K562 (cell line): ENCODE measurements at regions not wholly inside any gene's neighbourhood (a gene's known extent, or its start where the extent isn't known, plus 50 kb on each side); places are given as distances from the start of the nearest gene placed in this dataset.

Source experiments
- ATAC-seq: fragments of 200-7000 bp; cut with Tn5 transposase; 3 replicates; pipeline ENCODE4 v1.9.1; 2020; ENCODE audit warnings: moderate library complexity
- BruUV-seq: library from RNA; stranded (reverse); fragments of 400-500 nt; replicated peaks from 2 replicates; lab custom pipeline; 2021; lab: Mats Ljungman, UMichigan
- CTCF ChIA-PET: fragments of 300-600 bp; formaldehyde crosslinking; extraction: SDS; loops from one replicate; lab custom pipeline; 2021; ENCODE audit warnings: low intra/inter-chr PET ratio; lab: Yijun Ruan, JAX
- POLR2A ChIA-PET: fragments of 300-600, 350-650 bp; sonication (Branson Sonifier 250); formaldehyde crosslinking; extraction: SDS; loops from one replicate; lab custom pipeline; 2021; ENCODE audit warnings: antibody characterized with exemption, inconsistent platforms; lab: Yijun Ruan, JAX
- DNase-seq, 4 experiments: peaks; one replicate each; pipeline versions ENCODE4 v3.0.0 to v3.0.0-alpha.2; 2011 to 2018; ENCODE audit warnings: low spot score in 3 of 4, mixed read lengths in 3 of 4; ENCODE audit errors: extremely low read depth in 1 of 4
- FAIRE-seq: peaks from 2 replicates; lab custom pipeline; 2011; peaks lifted over from hg19 to GRCh38; lab: Jason Lieb, UNC
- H2AFZ ChIP-seq: 2 replicates; pipeline ENCODE4 v1.6.0; 2011; ENCODE audit warnings: low read depth, low read length, control low read depth, inconsistent platforms
- H3K27ac ChIP-seq: fragments of 200-600 bp; 3 replicates; pipeline ENCODE4 v1.8.0; 2011; ENCODE audit warnings: low read depth, mild to moderate bottlenecking, control low read depth, inconsistent platforms, low read length, moderate library complexity, mixed read lengths; ENCODE audit errors: extremely low read depth
- H3K27me3 ChIP-seq, 2 experiments: fragments of 300-600 bp in 1 of 2; 2 replicates in 1 of 2; 3 replicates in 1 of 2; pipeline versions ENCODE4 v1.6.0 to v1.8.0; 2011; ENCODE audit warnings: inconsistent platforms in 2 of 2, low read length in 2 of 2, mild to moderate bottlenecking in 1 of 2, mixed read lengths in 1 of 2, moderate library complexity in 1 of 2; ENCODE audit not compliant: control insufficient read depth in 2 of 2, insufficient read depth in 2 of 2
- H3K36me3 ChIP-seq: fragments of 300-600 bp; 3 replicates; pipeline ENCODE4 v1.8.0; 2011; ENCODE audit warnings: mild to moderate bottlenecking, low read length, inconsistent platforms; ENCODE audit not compliant: control insufficient read depth, insufficient read depth
- H3K4me1 ChIP-seq, 2 experiments: fragments of 200-600 bp in 1 of 2; replicated peaks in 1 of 2; 2 replicates in 1 of 2; 3 replicates in 1 of 2; pipeline versions ENCODE4 v1.5.1 to v1.8.0; 2011; ENCODE audit warnings: inconsistent platforms in 2 of 2, low read length in 2 of 2, mild to moderate bottlenecking in 1 of 2, mixed read lengths in 1 of 2, moderate library complexity in 1 of 2; ENCODE audit not compliant: control insufficient read depth in 2 of 2, insufficient read depth in 2 of 2
- H3K4me2 ChIP-seq: 2 replicates; pipeline ENCODE4 v1.6.1; 2011; ENCODE audit warnings: low read length, control low read depth, inconsistent platforms, mixed read lengths; ENCODE audit not compliant: insufficient read depth
- H3K4me3 ChIP-seq: fragments of 200-600 bp; sonication (generic), shearing (Covaris generic); 2 replicates; pipeline ENCODE4 v1.5.1; 2016; ENCODE audit warnings: control low read depth, inconsistent platforms
- H3K79me2 ChIP-seq: fragments of 200-600 bp; 3 replicates; pipeline ENCODE4 v1.8.0; 2011; ENCODE audit warnings: low read length, inconsistent platforms; ENCODE audit not compliant: control insufficient read depth, insufficient read depth
- H3K9ac ChIP-seq, 2 experiments: 2 replicates each; pipeline versions ENCODE4 v1.6.0 to v1.6.1; 2011; ENCODE audit warnings: low read depth in 2 of 2, low read length in 2 of 2, control low read depth in 1 of 2, inconsistent platforms in 1 of 2, mild to moderate bottlenecking in 1 of 2, mixed read lengths in 1 of 2; ENCODE audit not compliant: insufficient read depth in 1 of 2
- H3K9me1 ChIP-seq: one replicate; pipeline ENCODE4 v1.6.0; 2011; ENCODE audit warnings: inconsistent platforms, mild to moderate bottlenecking, low read length, moderate library complexity; ENCODE audit not compliant: control insufficient read depth, insufficient read depth
- H3K9me3 ChIP-seq: replicated peaks from 2 replicates; pipeline ENCODE4 v1.5.1; 2011; ENCODE audit warnings: low read depth, low read length, inconsistent platforms; ENCODE audit not compliant: control insufficient read depth, insufficient read depth
- H4K20me1 ChIP-seq: replicated peaks from 2 replicates; pipeline ENCODE4 v1.6.1; 2011; ENCODE audit warnings: low read length, inconsistent platforms, mixed read lengths; ENCODE audit not compliant: control insufficient read depth, insufficient read depth
- JUND ChIP-seq, 2 experiments: IDR thresholded peaks; 2 replicates in 1 of 2; 3 replicates in 1 of 2; pipeline ENCODE4 v1.6.1; 2011; ENCODE audit warnings: borderline replicate concordance in 2 of 2, low read depth in 2 of 2, low read length in 2 of 2, improper control_type of control experiment in 1 of 2, missing biosample characterization in 1 of 2, missing genetic modification characterization in 1 of 2, missing genetic modification reagents in 1 of 2
- PHB2 ChIP-seq: fragments of 450-650 bp; IDR thresholded peaks from 2 replicates; pipeline ENCODE4 v1.6.1; 2017; ENCODE audit warnings: low read depth
- TBL1XR1 ChIP-seq, 2 experiments: IDR thresholded peaks; 2 replicates each; pipeline ENCODE4 v1.6.1; 2012; ENCODE audit warnings: improper control_type of control experiment in 2 of 2, low read length in 2 of 2, mild to moderate bottlenecking in 1 of 2
- ZNF143 ChIP-seq: sonication (generic); formaldehyde crosslinking; IDR thresholded peaks from 2 replicates; pipeline ENCODE4 v1.9.0; 2022; ENCODE audit warnings: mild to moderate bottlenecking, missing genetic modification reagents
- ZNF24 ChIP-seq: fragments of 450-650 bp; IDR thresholded peaks from 2 replicates; pipeline ENCODE4 v1.6.1; 2016
- ZNF408 ChIP-seq: fragments of 250-450 bp; sonication (Bioruptor Pico); IDR thresholded peaks from 2 replicates; pipeline ENCODE4 v1.4.0; 2020; ENCODE audit warnings: low read depth, mild to moderate bottlenecking, moderate library complexity
- ZNF764 ChIP-seq: fragments of 250-450 bp; sonication (Bioruptor Pico); IDR thresholded peaks from 2 replicates; pipeline ENCODE4 v1.4.0; 2020; ENCODE audit warnings: low read depth, mild to moderate bottlenecking, moderate library complexity
- WGBS: fragments of 100-300 bp; shearing (Covaris generic); methylation state at CpG from one replicate; pipeline ENCODE4 v1.1.6; 2016; ENCODE audit warnings: low coverage, mixed read lengths; ENCODE audit not compliant: insufficient coverage; ENCODE audit errors: missing lambda C conversion rate; 5-methylcytosine and 5-hydroxymethylcytosine counted together
- in situ Hi-C: fragments of 300-500 bp; cut with MboI; formaldehyde crosslinking; loops from 4 replicates; pipeline ENCODE4 v1.15.0; 2018; ENCODE audit warnings: inconsistent platforms, mixed read lengths
- intact Hi-C: fragments of 100-400 bp; cut with micrococcal nuclease; formaldehyde crosslinking; loops from 2 replicates; pipeline ENCODE4 v1.14.2; 2022
- TF ChIP-seq, protein P1 (sequence below): fragments of 250-450 bp; sonication (Bioruptor Pico); IDR thresholded peaks from 2 replicates; pipeline ENCODE4 v1.6.1; 2021; ENCODE audit warnings: mild to moderate bottlenecking
- TF ChIP-seq, protein P2 (sequence below): fragments of 250-450 bp; sonication (Bioruptor Pico); IDR thresholded peaks from 2 replicates; pipeline ENCODE4 v1.5.0; 2021; ENCODE audit warnings: mild to moderate bottlenecking, moderate library complexity
- TF ChIP-seq, protein P3 (sequence below): sonication (generic); formaldehyde crosslinking; IDR thresholded peaks from 2 replicates; pipeline ENCODE4 v1.8.0; 2022; ENCODE audit warnings: missing genetic modification reagents, mild to moderate bottlenecking, borderline replicate concordance

DNA sequence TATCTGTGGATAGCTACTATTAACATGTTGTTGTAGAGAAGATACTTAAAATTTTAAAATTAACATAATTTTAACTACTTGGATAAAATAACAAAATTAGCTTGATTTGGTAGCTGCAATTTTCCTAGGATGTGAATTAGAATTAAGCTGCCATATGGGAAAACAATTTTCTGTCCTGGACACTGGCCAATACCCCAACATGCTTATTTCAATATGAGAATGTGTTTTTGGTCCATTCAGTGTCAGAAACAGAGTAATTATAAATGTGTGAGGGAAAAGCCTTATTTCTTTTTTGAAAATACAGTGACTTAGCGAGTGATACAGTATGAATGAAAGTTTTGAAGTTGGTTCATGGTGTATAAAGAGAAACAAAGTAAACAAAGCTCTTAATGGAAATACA is 948.3 kb upstream of the GYPC start (continued):
- no peak for TF ChIP-seq TBL1XR1 (IDR thresholded peaks at IDR 0.05; ENCODE audit: low read length in 2 of 2)
- no peak for TF ChIP-seq ZNF764
- TF ChIP-seq ZNF143: no peak
- no peak for TF ChIP-seq ZNF408 (CRISPR knock-in tag)
- TF ChIP-seq ZNF24: no peak
- TF ChIP-seq, protein P1, sequence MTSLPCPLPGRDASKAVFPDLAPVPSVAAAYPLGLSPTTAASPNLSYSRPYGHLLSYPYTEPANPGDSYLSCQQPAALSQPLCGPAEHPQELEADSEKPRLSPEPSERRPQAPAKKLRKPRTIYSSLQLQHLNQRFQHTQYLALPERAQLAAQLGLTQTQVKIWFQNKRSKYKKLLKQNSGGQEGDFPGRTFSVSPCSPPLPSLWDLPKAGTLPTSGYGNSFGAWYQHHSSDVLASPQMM (CRISPR knock-in tag): no peak
- TF ChIP-seq, protein P2, sequence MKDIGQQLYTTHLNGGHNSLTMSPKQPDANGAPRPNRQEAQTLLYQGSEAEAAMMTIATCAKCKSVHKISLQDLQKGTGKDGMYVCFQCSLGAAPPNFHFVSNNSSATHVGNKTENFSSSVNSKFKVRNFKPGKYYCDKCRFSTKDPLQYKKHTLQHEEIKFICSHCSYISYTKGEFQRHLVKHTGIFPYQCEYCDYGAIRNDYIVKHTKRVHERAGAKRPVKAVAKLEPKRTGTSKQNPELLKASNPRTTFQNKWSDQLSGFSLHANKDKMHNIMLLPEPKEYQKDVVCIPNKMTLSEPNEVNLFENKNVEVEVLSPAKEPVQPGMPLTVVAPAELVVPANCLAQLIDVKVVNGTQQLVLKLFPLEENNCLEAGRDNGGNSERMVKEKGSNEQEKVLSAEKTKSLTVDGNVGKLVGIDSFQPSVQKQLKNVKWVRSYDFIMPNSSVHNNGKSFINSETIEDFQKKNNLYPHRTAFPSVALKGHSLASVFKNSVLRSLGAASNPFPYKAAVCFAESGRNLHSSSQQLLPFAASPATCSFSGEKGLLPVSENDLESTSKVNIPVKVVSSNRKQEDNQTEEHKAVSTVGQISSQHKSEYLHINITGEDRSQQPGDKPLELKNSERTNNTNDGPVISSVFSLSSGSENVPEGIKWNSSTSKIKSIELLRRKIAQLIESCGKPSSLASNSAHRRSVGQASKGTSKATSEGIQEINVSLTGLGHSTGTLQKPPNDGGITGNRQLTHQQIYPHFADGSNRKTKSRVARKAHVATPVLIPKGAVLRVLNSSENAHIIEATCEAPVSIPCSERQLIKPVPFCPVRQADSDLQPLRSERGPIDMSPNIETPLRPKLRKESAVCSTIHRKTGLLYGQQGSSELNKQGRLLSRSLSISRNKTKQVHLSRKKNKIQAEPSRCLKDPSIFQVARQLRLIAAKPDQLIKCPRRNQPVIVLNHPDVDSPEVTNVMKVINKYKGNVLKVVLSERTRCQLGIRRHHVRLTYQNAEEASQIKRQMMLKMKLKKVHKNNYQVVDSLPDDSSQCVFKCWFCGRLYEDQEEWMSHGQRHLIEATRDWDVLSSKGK (CRISPR knock-in tag): no peak
- TF ChIP-seq PHB2: no peak
- TF ChIP-seq, all 486 proteins: peak for 0

DNA sequence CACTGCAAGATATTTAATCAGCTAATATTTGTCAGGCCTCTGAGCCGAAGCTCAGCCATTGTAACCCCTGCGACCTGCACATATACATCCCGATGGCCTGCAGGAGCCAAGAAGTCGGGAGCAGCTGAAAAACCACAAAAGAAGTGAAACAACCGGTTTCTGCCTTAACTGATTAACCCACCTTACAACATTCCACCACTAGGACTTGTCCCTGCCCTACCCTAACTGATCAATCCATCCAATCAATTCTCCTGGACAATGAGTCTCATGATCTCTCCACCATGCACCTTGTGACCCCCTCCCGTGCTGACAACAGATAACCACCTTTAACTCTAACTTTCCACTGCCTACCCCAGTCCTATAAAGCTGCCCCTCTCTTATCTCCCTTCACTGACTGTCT is 945.4 kb upstream of the GYPC start:
- intact Hi-C loops (no loop called here), in situ Hi-C loops (no loop called here)
- H2AFZ ChIP-seq: no peak overlapping the region
- H3K9ac ChIP-seq: no peak overlapping the region
- no peaks in the 10 kb centered on the region for H3K79me2 ChIP-seq
- 1% methylated on average over 6 of the region's 6 CpGs for WGBS
- FAIRE-seq (no peak), DNase-seq (peak in 1 of 4 experiments; percentile 12), ATAC-seq (no peak)
- no peaks in the 10 kb centered on the region for H3K4me1 ChIP-seq
- H3K9me1 ChIP-seq: no peaks in the 10 kb centered on the region
- POLR2A ChIA-PET: interaction anchor here (0.5 kb wide), 1 partner anchor 1050 kb away, joined by 3 read pairs; no protein-coding TSS in a partner anchor
- BruUV-seq: no TSS peak
- no peak overlapping the region for H3K27ac ChIP-seq
- no peak overlapping the region for H3K4me2 ChIP-seq
- no peaks in the 10 kb centered on the region for H3K9me3 ChIP-seq
- H4K20me1 ChIP-seq: no peaks in the 10 kb centered on the region
- H3K4me3 ChIP-seq: no peak overlapping the region
- CTCF ChIA-PET: no interaction called here
- no peaks in the 10 kb centered on the region for H3K27me3 ChIP-seq
- H3K36me3 ChIP-seq: no peaks in the 10 kb centered on the region
- TF ChIP-seq, protein P3, sequence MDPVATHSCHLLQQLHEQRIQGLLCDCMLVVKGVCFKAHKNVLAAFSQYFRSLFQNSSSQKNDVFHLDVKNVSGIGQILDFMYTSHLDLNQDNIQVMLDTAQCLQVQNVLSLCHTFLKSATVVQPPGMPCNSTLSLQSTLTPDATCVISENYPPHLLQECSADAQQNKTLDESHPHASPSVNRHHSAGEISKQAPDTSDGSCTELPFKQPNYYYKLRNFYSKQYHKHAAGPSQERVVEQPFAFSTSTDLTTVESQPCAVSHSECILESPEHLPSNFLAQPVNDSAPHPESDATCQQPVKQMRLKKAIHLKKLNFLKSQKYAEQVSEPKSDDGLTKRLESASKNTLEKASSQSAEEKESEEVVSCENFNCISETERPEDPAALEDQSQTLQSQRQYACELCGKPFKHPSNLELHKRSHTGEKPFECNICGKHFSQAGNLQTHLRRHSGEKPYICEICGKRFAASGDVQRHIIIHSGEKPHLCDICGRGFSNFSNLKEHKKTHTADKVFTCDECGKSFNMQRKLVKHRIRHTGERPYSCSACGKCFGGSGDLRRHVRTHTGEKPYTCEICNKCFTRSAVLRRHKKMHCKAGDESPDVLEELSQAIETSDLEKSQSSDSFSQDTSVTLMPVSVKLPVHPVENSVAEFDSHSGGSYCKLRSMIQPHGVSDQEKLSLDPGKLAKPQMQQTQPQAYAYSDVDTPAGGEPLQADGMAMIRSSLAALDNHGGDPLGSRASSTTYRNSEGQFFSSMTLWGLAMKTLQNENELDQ (CRISPR knock-in tag): no peak
- TF ChIP-seq JUND (IDR thresholded peaks at IDR 0.05; ENCODE audit: borderline replicate concordance, low read depth, low read length) (no peak), JUND (tag; IDR thresholded peaks at IDR 0.05; ENCODE audit: borderline replicate concordance, low read depth, low read length) (no peak)
